ENCODE measurements at regions not wholly inside any gene's neighbourhood (a gene's known extent, or its start where the extent isn't known, plus 50 kb on each side); places are given as distances from the start of the nearest gene placed in this dataset.

GRCh38 chr5:72028382-72028781, 78.9 kb upstream of the MAP1B start:
- H3K4me1 ChIP-seq (ENCODE audit: control insufficient read depth in 2 of 2, insufficient read depth in 1 of 2, low read depth in 1 of 2, low read length in 2 of 2), result peaks cover 7 to 8% of the 10 kb centered on the region in 2 donors
- no peak overlapping the region for H3K23ac ChIP-seq (ENCODE audit: low read depth, low read length, poor library complexity)
- WGBS, 2 donors (ENCODE audit: extremely low coverage in 2 of 2, insufficient read length in 2 of 2, insufficient replicate concordance in 1 of 2), result no CpG with 5 or more reads among the region's 1 CpG
- H3K27ac ChIP-seq (replicated peaks; ENCODE audit: low read length), result no peak overlapping the region
- no peak overlapping the region for H3K4me3 ChIP-seq (ENCODE audit: low read length in 2 of 2)
- no peak overlapping the region for H3K4me2 ChIP-seq (ENCODE audit: insufficient read depth, low read length, poor library complexity, severe bottlenecking)
- peaks cover 2% of the 10 kb centered on the region in 2 donors for H3K9me3 ChIP-seq (replicated peaks in 1 of 2; ENCODE audit: control insufficient read depth in 2 of 2, insufficient read depth in 1 of 2, low read depth in 1 of 2, low read length in 2 of 2)
- H4K91ac ChIP-seq (ENCODE audit: low read depth, low read length, poor library complexity), result no peak overlapping the region
- H3K36me3 ChIP-seq (replicated peaks in 1 of 2; ENCODE audit: control insufficient read depth in 2 of 2, insufficient read depth in 2 of 2, low read length in 2 of 2), result no peaks in the 10 kb centered on the region
- H3K4ac ChIP-seq (ENCODE audit: low read length), result no peak overlapping the region
- no peaks in the 10 kb centered on the region for H3K79me1 ChIP-seq (ENCODE audit: low read depth, low read length)
- H2BK120ac ChIP-seq (ENCODE audit: low read depth, low read length), result no peak overlapping the region
- no peak overlapping the region for H2BK12ac ChIP-seq (ENCODE audit: low read length)
- no peak overlapping the region for H3K14ac ChIP-seq (ENCODE audit: low read length)
- no peak overlapping the region for H2BK5ac ChIP-seq (ENCODE audit: low read length)
- H3K9ac ChIP-seq (ENCODE audit: low read depth, low read length, poor library complexity), result no peak overlapping the region
- no peak overlapping the region for H2BK15ac ChIP-seq (ENCODE audit: low read length)
- H3K18ac ChIP-seq (ENCODE audit: low read length), result no peak overlapping the region
- no peak for DNase-seq (ENCODE audit: low spot score)
- no peak overlapping the region for H4K8ac ChIP-seq (ENCODE audit: low read depth, low read length)
- H2AK5ac ChIP-seq (ENCODE audit: low read depth, low read length), result no peak overlapping the region
- H2AFZ ChIP-seq (ENCODE audit: low read length), result no peak overlapping the region
- no peaks in the 10 kb centered on the region for H3K27me3 ChIP-seq (ENCODE audit: control insufficient read depth in 3 of 3, insufficient read depth in 3 of 3, low read depth in 1 of 3, low read length in 3 of 3)

- Histone ChIP-seq H3K23ac (ENCODE audit: low read depth, low read length, poor library complexity) (no peak overlapping the region), H2AFZ (ENCODE audit: low read length) (no peak overlapping the region), H4K8ac (ENCODE audit: low read depth, low read length) (no peak overlapping the region), H3K79me1 (ENCODE audit: low read depth, low read length) (no peaks in the 10 kb centered on the region), H3K9ac (ENCODE audit: low read depth, low read length, poor library complexity) (no peak overlapping the region), H3K4me3 (ENCODE audit: low read length in 2 of 2) (no peak overlapping the region), H4K91ac (ENCODE audit: low read depth, low read length, poor library complexity) (no peak overlapping the region), H3K4me1 (ENCODE audit: control insufficient read depth in 2 of 2, insufficient read depth in 1 of 2, low read depth in 1 of 2, low read length in 2 of 2) (peaks cover 19% of the 10 kb centered on the region in 2 donors), H3K14ac (ENCODE audit: low read length) (no peak overlapping the region), H3K9me3 (replicated peaks in 1 of 2; ENCODE audit: control insufficient read depth in 2 of 2, insufficient read depth in 1 of 2, low read depth in 1 of 2, low read length in 2 of 2) (no peaks in the 10 kb centered on the region), H3K36me3 (replicated peaks in 1 of 2; ENCODE audit: control insufficient read depth in 2 of 2, insufficient read depth in 2 of 2, low read length in 2 of 2) (no peaks in the 10 kb centered on the region), H2BK120ac (ENCODE audit: low read depth, low read length) (no peak overlapping the region), H2BK12ac (ENCODE audit: low read length) (no peak overlapping the region), H3K4me2 (ENCODE audit: insufficient read depth, low read length, poor library complexity, severe bottlenecking) (no peak overlapping the region), H3K27ac (replicated peaks; ENCODE audit: low read length) (no peak overlapping the region), H2BK15ac (ENCODE audit: low read length) (no peak overlapping the region), H3K18ac (ENCODE audit: low read length) (no peak overlapping the region), H3K27me3 (ENCODE audit: control insufficient read depth in 3 of 3, insufficient read depth in 3 of 3, low read depth in 1 of 3, low read length in 3 of 3) (no peaks in the 10 kb centered on the region), H2AK5ac (ENCODE audit: low read depth, low read length) (no peak overlapping the region), H3K4ac (ENCODE audit: low read length) (no peak overlapping the region), H2BK5ac (ENCODE audit: low read length) (no peak overlapping the region)
- 100% methylated on average over 2 of the region's 3 CpGs; no CpG with 5 or more reads in 1 of the 2 donors for WGBS, 2 donors (ENCODE audit: extremely low coverage in 2 of 2, insufficient read length in 2 of 2, insufficient replicate concordance in 1 of 2)
- DNase-seq (ENCODE audit: low spot score), result no peak
Measured at GRCh38 chr5:72030237-72030636, 77.0 kb upstream of the MAP1B start.

GRCh38 chr5:72032788-72033187, 74.5 kb upstream of the MAP1B start:
- Histone ChIP-seq H3K23ac (ENCODE audit: low read depth, low read length, poor library complexity) (no peak overlapping the region), H2BK15ac (ENCODE audit: low read length) (no peak overlapping the region), H2BK5ac (ENCODE audit: low read length) (no peak overlapping the region), H3K27me3 (ENCODE audit: control insufficient read depth in 3 of 3, insufficient read depth in 3 of 3, low read depth in 1 of 3, low read length in 3 of 3) (no peaks in the 10 kb centered on the region), H3K9me3 (replicated peaks in 1 of 2; ENCODE audit: control insufficient read depth in 2 of 2, insufficient read depth in 1 of 2, low read depth in 1 of 2, low read length in 2 of 2) (no peaks in the 10 kb centered on the region), H3K36me3 (replicated peaks in 1 of 2; ENCODE audit: control insufficient read depth in 2 of 2, insufficient read depth in 2 of 2, low read length in 2 of 2) (no peaks in the 10 kb centered on the region), H2BK12ac (ENCODE audit: low read length) (no peak overlapping the region), H3K27ac (replicated peaks; ENCODE audit: low read length) (peak overlapping the region; percentile 76), H3K18ac (ENCODE audit: low read length) (no peak overlapping the region), H3K4me1 (ENCODE audit: control insufficient read depth in 2 of 2, insufficient read depth in 1 of 2, low read depth in 1 of 2, low read length in 2 of 2) (peaks cover 34 to 43% of the 10 kb centered on the region in 2 donors), H3K4me3 (ENCODE audit: low read length in 2 of 2) (no peak overlapping the region), H3K79me1 (ENCODE audit: low read depth, low read length) (no peaks in the 10 kb centered on the region), H4K8ac (ENCODE audit: low read depth, low read length) (no peak overlapping the region), H3K14ac (ENCODE audit: low read length) (no peak overlapping the region), H3K9ac (ENCODE audit: low read depth, low read length, poor library complexity) (no peak overlapping the region), H2BK120ac (ENCODE audit: low read depth, low read length) (no peak overlapping the region), H2AK5ac (ENCODE audit: low read depth, low read length) (no peak overlapping the region), H2AFZ (ENCODE audit: low read length) (no peak overlapping the region), H3K4ac (ENCODE audit: low read length) (no peak overlapping the region), H3K4me2 (ENCODE audit: insufficient read depth, low read length, poor library complexity, severe bottlenecking) (no peak overlapping the region), H4K91ac (ENCODE audit: low read depth, low read length, poor library complexity) (no peak overlapping the region)
- DNase-seq (ENCODE audit: low spot score), result peak; percentile 71
- WGBS, 2 donors (ENCODE audit: extremely low coverage in 2 of 2, insufficient read length in 2 of 2, insufficient replicate concordance in 1 of 2), result no CpG with 5 or more reads among the region's 4 CpGs

- WGBS, 2 donors (ENCODE audit: extremely low coverage in 2 of 2, insufficient read length in 2 of 2, insufficient replicate concordance in 1 of 2), result no CpG with 5 or more reads among the region's 4 CpGs
- Histone ChIP-seq H3K36me3 (replicated peaks in 1 of 2; ENCODE audit: control insufficient read depth in 2 of 2, insufficient read depth in 2 of 2, low read length in 2 of 2) (no peaks in the 10 kb centered on the region), H2AFZ (ENCODE audit: low read length) (peak overlapping the region; percentile 64), H3K23ac (ENCODE audit: low read depth, low read length, poor library complexity) (no peak overlapping the region), H2AK5ac (ENCODE audit: low read depth, low read length) (no peak overlapping the region), H2BK12ac (ENCODE audit: low read length) (peak overlapping the region; percentile 2), H3K4ac (ENCODE audit: low read length) (no peak overlapping the region), H2BK120ac (ENCODE audit: low read depth, low read length) (peak overlapping the region; percentile 40), H4K91ac (ENCODE audit: low read depth, low read length, poor library complexity) (peak overlapping the region; percentile 23), H3K9ac (ENCODE audit: low read depth, low read length, poor library complexity) (no peak overlapping the region), H3K4me1 (ENCODE audit: control insufficient read depth in 2 of 2, insufficient read depth in 1 of 2, low read depth in 1 of 2, low read length in 2 of 2) (peaks cover 43% of the 10 kb centered on the region in 2 donors), H2BK5ac (ENCODE audit: low read length) (no peak overlapping the region), H3K27ac (replicated peaks; ENCODE audit: low read length) (no peak overlapping the region), H3K18ac (ENCODE audit: low read length) (peak overlapping the region; percentile 2), H2BK15ac (ENCODE audit: low read length) (no peak overlapping the region), H3K4me2 (ENCODE audit: insufficient read depth, low read length, poor library complexity, severe bottlenecking) (no peak overlapping the region), H4K8ac (ENCODE audit: low read depth, low read length) (no peak overlapping the region), H3K9me3 (replicated peaks in 1 of 2; ENCODE audit: control insufficient read depth in 2 of 2, insufficient read depth in 1 of 2, low read depth in 1 of 2, low read length in 2 of 2) (no peaks in the 10 kb centered on the region), H3K27me3 (ENCODE audit: control insufficient read depth in 3 of 3, insufficient read depth in 3 of 3, low read depth in 1 of 3, low read length in 3 of 3) (no peaks in the 10 kb centered on the region), H3K4me3 (ENCODE audit: low read length in 2 of 2) (no peak overlapping the region), H3K14ac (ENCODE audit: low read length) (no peak overlapping the region), H3K79me1 (ENCODE audit: low read depth, low read length) (no peaks in the 10 kb centered on the region)
- no peak for DNase-seq (ENCODE audit: low spot score)
Measured at GRCh38 chr5:72034770-72035169, 72.5 kb upstream of the MAP1B start.
